GM10266 (cell line): ENCODE measurements at regions not wholly inside any gene's neighbourhood (a gene's known extent, or its start where the extent isn't known, plus 50 kb on each side); places are given as distances from the start of the nearest gene placed in this dataset.

Source experiments
- DNase-seq: peaks from one replicate; pipeline ENCODE4 v3.0.0; 2012; ENCODE audit errors: extremely low spot score
- CTCF ChIP-seq: IDR thresholded peaks from 2 replicates; pipeline ENCODE4 v1.5.1; 2012; ENCODE audit warnings: mild to moderate bottlenecking, low read depth; ENCODE audit not compliant: control insufficient read depth, insufficient read depth; ENCODE audit errors: missing control alignments

GRCh38 chr1:29972421-29973053 is 736.2 kb downstream of the PTPRU start:
- DNase-seq, result no peak
- TF ChIP-seq CTCF, result no peak

- TF ChIP-seq CTCF, result no peak
Measured at GRCh38 chr1:29971703-29972102, 735.4 kb downstream of the PTPRU start.

GRCh38 chr1:29970747-29971325 is 734.5 kb downstream of the PTPRU start:
- DNase-seq, result no peak
- no peak for TF ChIP-seq CTCF

More at GRCh38 chr1:29971703-29972102, 735.4 kb downstream of the PTPRU start:
- no peak for DNase-seq

GRCh38 chr1:29969576-29969975 is 733.3 kb downstream of the PTPRU start:
- TF ChIP-seq CTCF, result no peak
- DNase-seq, result no peak

GRCh38 chr1:29967261-29967660 is 730.9 kb downstream of the PTPRU start:
- TF ChIP-seq CTCF, result no peak
- DNase-seq, result no peak

- DNase-seq, result no peak
- no peak for TF ChIP-seq CTCF
Measured at GRCh38 chr1:29966526-29967045, 730.3 kb downstream of the PTPRU start.
